ENCODE measurements at regions not wholly inside any gene's neighbourhood (a gene's known extent, or its start where the extent isn't known, plus 50 kb on each side); places are given as distances from the start of the nearest gene placed in this dataset.

GRCh38 chr5:4097199-4097598, 501.6 kb downstream of the IRX1 start:
- TF ChIP-seq TCF12 (IDR thresholded peaks at IDR 0.05; ENCODE audit: low read depth) (no peak), CREB1 (IDR thresholded peaks at IDR 0.05; ENCODE audit: low read depth) (no peak), ZBTB7A (IDR thresholded peaks at IDR 0.05; ENCODE audit: low read depth) (no peak)

- TF ChIP-seq REST (IDR thresholded peaks at IDR 0.05; ENCODE audit: low read depth) = no peak
- TF ChIP-seq ZBTB7A (IDR thresholded peaks at IDR 0.05; ENCODE audit: low read depth) = no peak
- TF ChIP-seq EP300 (IDR thresholded peaks at IDR 0.05; ENCODE audit: borderline replicate concordance) = no peak
- no peak for TF ChIP-seq EGR1 (IDR thresholded peaks at IDR 0.05)
- TF ChIP-seq USF1 (IDR thresholded peaks at IDR 0.05) = no peak
- no peak for TF ChIP-seq TAF1 (IDR thresholded peaks at IDR 0.05; ENCODE audit: low read depth)
- no peak for TF ChIP-seq NFIC (IDR thresholded peaks at IDR 0.05)
- TF ChIP-seq TCF12 (IDR thresholded peaks at IDR 0.05; ENCODE audit: low read depth) = no peak
- TF ChIP-seq CREB1 (IDR thresholded peaks at IDR 0.05; ENCODE audit: low read depth) = no peak
- no peak for TF ChIP-seq CEBPB (IDR thresholded peaks at IDR 0.05)
- TF ChIP-seq YY1 (IDR thresholded peaks at IDR 0.05; ENCODE audit: low read depth) = no peak
- TF ChIP-seq MAX (IDR thresholded peaks at IDR 0.05) = no peak
- no peak for TF ChIP-seq RAD21 (IDR thresholded peaks at IDR 0.05; ENCODE audit: low read depth)
- no peak for TF ChIP-seq TEAD4 (IDR thresholded peaks at IDR 0.05)
- TF ChIP-seq FOXM1 (IDR thresholded peaks at IDR 0.05; ENCODE audit: borderline replicate concordance, low read depth) = no peak
These were observed 502.6 kb downstream of the IRX1 start for GRCh38 chr5:4098226-4098625.

DNA sequence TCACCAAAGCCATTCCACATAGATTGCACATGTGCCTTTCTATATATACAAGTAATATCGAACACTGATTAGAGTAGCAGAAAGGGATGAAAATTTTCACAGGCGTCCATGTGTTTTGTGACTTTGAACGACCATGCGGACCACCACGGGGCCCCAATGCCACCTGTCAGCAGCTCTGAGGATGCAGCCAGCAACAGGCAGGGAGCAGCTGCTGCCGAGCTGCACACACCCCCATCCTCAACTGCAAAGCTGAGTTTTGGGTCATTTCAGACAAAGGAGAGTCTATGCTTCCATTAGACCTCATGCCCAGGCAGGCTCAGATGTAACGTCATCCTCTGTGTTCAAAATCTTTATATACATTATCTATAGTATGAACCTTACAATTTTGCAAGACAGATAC, 503.8 kb downstream of the IRX1 start:
- TF ChIP-seq RAD21 (IDR thresholded peaks at IDR 0.05; ENCODE audit: low read depth) = no peak
- TF ChIP-seq REST (IDR thresholded peaks at IDR 0.05; ENCODE audit: low read depth) = no peak
- no peak for TF ChIP-seq TAF1 (IDR thresholded peaks at IDR 0.05; ENCODE audit: low read depth)
- no peak for TF ChIP-seq MAX (IDR thresholded peaks at IDR 0.05)
- no peak for TF ChIP-seq TEAD4 (IDR thresholded peaks at IDR 0.05)
- TF ChIP-seq ZBTB7A (IDR thresholded peaks at IDR 0.05; ENCODE audit: low read depth) = no peak
- TF ChIP-seq NFIC (IDR thresholded peaks at IDR 0.05) = no peak
- no peak for TF ChIP-seq YY1 (IDR thresholded peaks at IDR 0.05; ENCODE audit: low read depth)
- TF ChIP-seq TCF12 (IDR thresholded peaks at IDR 0.05; ENCODE audit: low read depth) = no peak
- no peak for TF ChIP-seq FOXM1 (IDR thresholded peaks at IDR 0.05; ENCODE audit: borderline replicate concordance, low read depth)
- TF ChIP-seq EP300 (IDR thresholded peaks at IDR 0.05; ENCODE audit: borderline replicate concordance) = no peak
- TF ChIP-seq CREB1 (IDR thresholded peaks at IDR 0.05; ENCODE audit: low read depth) = no peak
- TF ChIP-seq CEBPB (IDR thresholded peaks at IDR 0.05) = no peak
- TF ChIP-seq EGR1 (IDR thresholded peaks at IDR 0.05) = no peak
- TF ChIP-seq USF1 (IDR thresholded peaks at IDR 0.05) = no peak

DNA sequence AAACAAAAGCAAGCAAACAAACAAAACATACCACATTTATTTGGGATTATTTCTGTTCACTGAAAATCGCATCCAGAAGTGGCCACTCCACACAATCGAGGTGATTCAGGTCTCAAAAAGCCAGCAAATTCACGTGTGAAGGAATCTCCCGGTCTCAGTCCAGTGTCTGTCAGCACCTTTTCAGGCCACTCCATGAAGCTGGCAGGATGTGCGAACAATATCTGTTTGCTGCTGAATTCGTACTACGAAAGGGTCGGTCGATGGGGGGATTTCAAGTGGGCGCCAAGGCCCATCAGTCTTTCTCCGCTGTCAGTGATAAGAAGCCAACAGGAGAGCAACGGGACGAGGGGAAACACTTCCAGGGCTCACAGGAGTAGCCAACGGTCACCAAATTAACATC, 505.1 kb downstream of the IRX1 start:
- TF ChIP-seq EP300 (IDR thresholded peaks at IDR 0.05; ENCODE audit: borderline replicate concordance) (no peak), YY1 (IDR thresholded peaks at IDR 0.05; ENCODE audit: low read depth) (no peak), CREB1 (IDR thresholded peaks at IDR 0.05; ENCODE audit: low read depth) (no peak), MAX (IDR thresholded peaks at IDR 0.05) (no peak), TCF12 (IDR thresholded peaks at IDR 0.05; ENCODE audit: low read depth) (no peak), CEBPB (IDR thresholded peaks at IDR 0.05) (no peak), TEAD4 (IDR thresholded peaks at IDR 0.05) (no peak), ZBTB7A (IDR thresholded peaks at IDR 0.05; ENCODE audit: low read depth) (no peak), RAD21 (IDR thresholded peaks at IDR 0.05; ENCODE audit: low read depth) (no peak), REST (IDR thresholded peaks at IDR 0.05; ENCODE audit: low read depth) (no peak), USF1 (IDR thresholded peaks at IDR 0.05) (no peak), TAF1 (IDR thresholded peaks at IDR 0.05; ENCODE audit: low read depth) (no peak), EGR1 (IDR thresholded peaks at IDR 0.05) (no peak), FOXM1 (IDR thresholded peaks at IDR 0.05; ENCODE audit: borderline replicate concordance, low read depth) (no peak), NFIC (IDR thresholded peaks at IDR 0.05) (no peak)

All from Ishikawa (cell line).